IMR-90 (cell line): ENCODE measurements at regions not wholly inside any gene's neighbourhood (a gene's known extent, or its start where the extent isn't known, plus 50 kb on each side); places are given as distances from the start of the nearest gene placed in this dataset.
A peak's percentile ranks its signal among the peaks of the same experiment; 100 is the strongest.

ENCODE experiments used
- ATAC-seq: fragments of 200-7000 bp; cut with Tn5 transposase; 2 replicates; pipeline ENCODE4 v1.9.1; 2020; ENCODE audit warnings: low read depth, mild to moderate bottlenecking, moderate library complexity
- BruUV-seq: library from RNA; stranded (reverse); fragments of 400-500 nt; replicated peaks from 2 replicates; lab custom pipeline; 2021; lab: Mats Ljungman, UMichigan
- CTCF ChIA-PET: fragments of 300-600 bp; formaldehyde crosslinking; extraction: SDS; loops from one replicate; lab custom pipeline; 2021; ENCODE audit warnings: antibody characterized with exemption; lab: Yijun Ruan, JAX
- POLR2A ChIA-PET: fragments of 300-600 bp; sonication (Branson Sonifier 250); formaldehyde crosslinking; loops from one replicate; lab custom pipeline; 2022; ENCODE audit warnings: antibody characterized with exemption; ENCODE audit not compliant: unreplicated experiment; lab: Charles Lee
- DNase-seq: peaks from one replicate; pipeline ENCODE4 v3.0.0; 2013
- H2AFZ ChIP-seq: replicated peaks from 2 replicates; pipeline ENCODE3; 2013; ENCODE audit warnings: low read length, mild to moderate bottlenecking; ENCODE audit not compliant: poor library complexity
- H2AK5ac ChIP-seq: 2 replicates; pipeline ENCODE4 v1.6.1; 2013; ENCODE audit warnings: low read depth, low read length, inconsistent platforms
- H2AK9ac ChIP-seq: replicated peaks from 2 replicates; pipeline ENCODE3; 2013; ENCODE audit warnings: mild to moderate bottlenecking, low read depth, low read length, moderate library complexity; ENCODE audit not compliant: poor library complexity
- H2BK120ac ChIP-seq: 2 replicates; pipeline ENCODE4 v1.6.1; 2013; ENCODE audit warnings: low read depth, low read length, inconsistent platforms
- H2BK15ac ChIP-seq: 3 replicates; pipeline ENCODE4 v1.6.1; 2013; ENCODE audit warnings: low read depth, low read length, inconsistent platforms
- H2BK20ac ChIP-seq: 2 replicates; pipeline ENCODE4 v1.6.1; 2013; ENCODE audit warnings: low read depth, mild to moderate bottlenecking, inconsistent platforms, low read length, moderate library complexity
- H2BK5ac ChIP-seq: 2 replicates; pipeline ENCODE4 v1.6.1; 2013; ENCODE audit warnings: mild to moderate bottlenecking, low read depth, low read length, inconsistent platforms; ENCODE audit not compliant: poor library complexity, severe bottlenecking
- H3K14ac ChIP-seq: replicated peaks from 2 replicates; pipeline ENCODE4 v1.6.1; 2013; ENCODE audit warnings: low read depth, low read length, inconsistent platforms
- H3K18ac ChIP-seq: 2 replicates; pipeline ENCODE4 v1.6.1; 2013; ENCODE audit warnings: low read depth, low read length, control low read depth
- H3K23ac ChIP-seq: 2 replicates; pipeline ENCODE4 v1.6.1; 2013; ENCODE audit warnings: low read depth, low read length, inconsistent platforms
- H3K27ac ChIP-seq: 2 replicates; pipeline ENCODE4 v1.5.1; 2013; ENCODE audit warnings: mild to moderate bottlenecking, control low read depth, low read length; ENCODE audit not compliant: insufficient read depth
- H3K27me3 ChIP-seq: 2 replicates; pipeline ENCODE4 v1.6.1; 2013; ENCODE audit warnings: low read length; ENCODE audit not compliant: control insufficient read depth, insufficient read depth
- H3K36me3 ChIP-seq: 2 replicates; pipeline ENCODE4 v1.6.1; 2013; ENCODE audit warnings: low read length, mixed read lengths; ENCODE audit not compliant: control insufficient read depth, insufficient read depth
- H3K4ac ChIP-seq: 2 replicates; pipeline ENCODE4 v1.6.1; 2013; ENCODE audit warnings: low read depth, low read length, inconsistent platforms
- H3K4me1 ChIP-seq: 2 replicates; pipeline ENCODE4 v1.6.1; 2013; ENCODE audit warnings: low read length, mixed read lengths; ENCODE audit not compliant: control insufficient read depth, insufficient read depth
- H3K4me2 ChIP-seq: 2 replicates; pipeline ENCODE4 v1.6.1; 2013; ENCODE audit warnings: low read depth, mild to moderate bottlenecking, control low read depth, low read length, moderate library complexity
- H3K4me3 ChIP-seq: 2 replicates; pipeline ENCODE4 v1.5.1; 2013; ENCODE audit warnings: low read depth, mild to moderate bottlenecking, control low read depth, low read length, moderate library complexity; ENCODE audit not compliant: insufficient read depth
- H3K56ac ChIP-seq: 2 replicates; pipeline ENCODE4 v1.6.1; 2013; ENCODE audit warnings: low read length, inconsistent platforms; ENCODE audit not compliant: insufficient read depth; ENCODE audit errors: extremely low read depth
- H3K79me1 ChIP-seq, 2 experiments: 2 replicates each; pipeline ENCODE4 v1.6.1; 2013; ENCODE audit warnings: low read length in 2 of 2, inconsistent platforms in 1 of 2, low read depth in 1 of 2
- H3K9ac ChIP-seq: 2 replicates; pipeline ENCODE4 v1.6.1; 2013; ENCODE audit warnings: low read depth, low read length, control low read depth
- H3K9me1 ChIP-seq: 2 replicates; pipeline ENCODE4 v1.6.1; 2013; ENCODE audit warnings: low read length, inconsistent platforms; ENCODE audit not compliant: insufficient read depth
- H3K9me3 ChIP-seq: 2 replicates; pipeline ENCODE4 v1.6.1; 2013; ENCODE audit warnings: low read length; ENCODE audit not compliant: control insufficient read depth, insufficient read depth
- H4K20me1 ChIP-seq: 2 replicates; pipeline ENCODE4 v1.6.1; 2013; ENCODE audit warnings: low read length, inconsistent platforms; ENCODE audit not compliant: insufficient read depth
- H4K5ac ChIP-seq: 2 replicates; pipeline ENCODE4 v1.6.1; 2013; ENCODE audit warnings: mild to moderate bottlenecking, low read depth, low read length, control low read depth
- H4K8ac ChIP-seq, 2 experiments: 2 replicates each; pipeline ENCODE4 v1.6.1; 2013; ENCODE audit warnings: low read depth in 2 of 2, low read length in 2 of 2, control low read depth in 1 of 2, inconsistent platforms in 1 of 2
- H4K91ac ChIP-seq: 2 replicates; pipeline ENCODE4 v1.6.1; 2013; ENCODE audit warnings: low read depth, low read length, inconsistent platforms; ENCODE audit not compliant: insufficient read depth
- RAD21 ChIP-seq: IDR thresholded peaks from 2 replicates; pipeline ENCODE4 v1.6.1; 2012; ENCODE audit warnings: low read length, improper control_type of control experiment
- RFX5 ChIP-seq: IDR thresholded peaks from 2 replicates; pipeline ENCODE4 v1.8.0; 2012; ENCODE audit warnings: low read depth, mild to moderate bottlenecking, low read length, moderate library complexity
- dilution Hi-C: fragments of 300-500 bp; cut with HindIII; formaldehyde crosslinking; loops from one replicate; pipeline ENCODE4 v1.14.3; 2018; ENCODE audit warnings: low sequenced_read_pairs; ENCODE audit not compliant: unreplicated experiment
- in situ Hi-C: fragments of 300-500 bp; cut with MboI; formaldehyde crosslinking; loops from 3 replicates; pipeline ENCODE4 v1.14.3; 2019; ENCODE audit warnings: low sequenced_read_pairs, inconsistent platforms, mixed read lengths
- intact Hi-C: fragments of 100-400 bp; cut with micrococcal nuclease; formaldehyde crosslinking; loops from 2 replicates; pipeline ENCODE4 v1.10.0; 2022
- TF ChIP-seq, protein P1 (sequence below): conservative IDR thresholded peaks from 2 replicates; pipeline ENCODE4 v1.5.1; 2012; ENCODE audit warnings: mild to moderate bottlenecking, low read depth, low read length, improper control_type of control experiment
- TF ChIP-seq, protein P2 (sequence below): fragments of 150-350 bp; IDR thresholded peaks from 2 replicates; pipeline ENCODE4 v1.6.1; 2017; ENCODE audit warnings: mild to moderate bottlenecking, antibody characterized with exemption, low read length, low read depth

DNA sequence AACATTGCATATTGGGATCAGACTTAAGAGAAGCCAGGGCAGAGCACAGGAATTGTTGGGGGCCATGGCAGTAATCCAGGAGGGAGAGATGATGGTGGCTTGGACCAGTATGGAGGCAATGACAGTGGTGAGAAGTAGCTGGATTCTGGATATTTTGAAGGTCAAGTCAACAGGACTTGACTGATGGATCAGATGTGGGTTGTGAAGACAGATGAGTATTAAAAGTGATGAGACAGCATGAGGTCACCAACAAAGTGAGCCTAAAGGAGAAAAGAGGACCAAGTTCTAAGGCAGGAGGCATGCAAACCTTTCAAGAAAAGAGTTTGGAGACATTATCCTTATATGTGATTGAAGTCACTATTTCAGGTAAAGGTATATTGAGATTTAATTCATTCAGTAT is 56.6 kb upstream of the TIPARP start:
- Histone ChIP-seq H3K4me2 (no peak overlapping the region), H3K4ac (no peak overlapping the region; the same call in 1 of the 2 replicates), H2AK5ac (no peak overlapping the region; the same call in 1 of the 2 replicates), H3K9me1 (peaks cover 22% of the 10 kb centered on the region), H3K27me3 (no peaks in the 10 kb centered on the region), H2BK20ac (no peak overlapping the region), H2BK5ac (no peak overlapping the region), H2BK120ac (peak overlapping the region; percentile 1; the same call in 1 of the 2 replicates), H3K14ac (no peak overlapping the region), H4K91ac (no peak overlapping the region), H3K27ac (no peak overlapping the region), H2BK15ac (no peak overlapping the region), H4K5ac (peak overlapping the region; percentile 27; the same call in 1 of the 2 replicates), H2AK9ac (no peak overlapping the region), H3K36me3 (no peaks in the 10 kb centered on the region), H2AFZ (no peak overlapping the region), H3K79me1 (no peaks in the 10 kb centered on the region), H3K56ac (no peak overlapping the region), H3K23ac (no peak overlapping the region), H3K9ac (no peak overlapping the region), H3K4me1 (peaks cover 11% of the 10 kb centered on the region), H4K8ac (0 out of 4 replicates have a peak overlapping the region, but pooled peaks of 1 of the 2 experiments have one; percentile 1), H3K4me3 (no peak overlapping the region), H4K20me1 (no peaks in the 10 kb centered on the region), H3K18ac (peak overlapping the region; percentile 14; the same call in 1 of the 2 replicates), H3K9me3 (no peaks in the 10 kb centered on the region)
- no TSS peak for BruUV-seq
- dilution Hi-C loops (no loop called here), intact Hi-C loops (no loop called here), in situ Hi-C loops (no loop called here)
- DNase-seq: no peak
- ATAC-seq: no peak
- ChIA-PET POLR2A (interaction anchor here (0.5 kb wide), 1 partner anchor 37 kb away, joined by 3 read pairs; no protein-coding TSS in a partner anchor), CTCF (no interaction called here)
- TF ChIP-seq, protein P1, sequence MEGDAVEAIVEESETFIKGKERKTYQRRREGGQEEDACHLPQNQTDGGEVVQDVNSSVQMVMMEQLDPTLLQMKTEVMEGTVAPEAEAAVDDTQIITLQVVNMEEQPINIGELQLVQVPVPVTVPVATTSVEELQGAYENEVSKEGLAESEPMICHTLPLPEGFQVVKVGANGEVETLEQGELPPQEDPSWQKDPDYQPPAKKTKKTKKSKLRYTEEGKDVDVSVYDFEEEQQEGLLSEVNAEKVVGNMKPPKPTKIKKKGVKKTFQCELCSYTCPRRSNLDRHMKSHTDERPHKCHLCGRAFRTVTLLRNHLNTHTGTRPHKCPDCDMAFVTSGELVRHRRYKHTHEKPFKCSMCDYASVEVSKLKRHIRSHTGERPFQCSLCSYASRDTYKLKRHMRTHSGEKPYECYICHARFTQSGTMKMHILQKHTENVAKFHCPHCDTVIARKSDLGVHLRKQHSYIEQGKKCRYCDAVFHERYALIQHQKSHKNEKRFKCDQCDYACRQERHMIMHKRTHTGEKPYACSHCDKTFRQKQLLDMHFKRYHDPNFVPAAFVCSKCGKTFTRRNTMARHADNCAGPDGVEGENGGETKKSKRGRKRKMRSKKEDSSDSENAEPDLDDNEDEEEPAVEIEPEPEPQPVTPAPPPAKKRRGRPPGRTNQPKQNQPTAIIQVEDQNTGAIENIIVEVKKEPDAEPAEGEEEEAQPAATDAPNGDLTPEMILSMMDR: no peak
- TF ChIP-seq, protein P2, sequence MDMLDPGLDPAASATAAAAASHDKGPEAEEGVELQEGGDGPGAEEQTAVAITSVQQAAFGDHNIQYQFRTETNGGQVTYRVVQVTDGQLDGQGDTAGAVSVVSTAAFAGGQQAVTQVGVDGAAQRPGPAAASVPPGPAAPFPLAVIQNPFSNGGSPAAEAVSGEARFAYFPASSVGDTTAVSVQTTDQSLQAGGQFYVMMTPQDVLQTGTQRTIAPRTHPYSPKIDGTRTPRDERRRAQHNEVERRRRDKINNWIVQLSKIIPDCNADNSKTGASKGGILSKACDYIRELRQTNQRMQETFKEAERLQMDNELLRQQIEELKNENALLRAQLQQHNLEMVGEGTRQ: no peak
- TF ChIP-seq RFX5 (no peak), RAD21 (no peak)
